ENCODE measurements at regions not wholly inside any gene's neighbourhood (a gene's known extent, or its start where the extent isn't known, plus 50 kb on each side); places are given as distances from the start of the nearest gene placed in this dataset.

GRCh38 chr10:44030132-44030531 is 354.8 kb downstream of the CXCL12 start:
- Histone ChIP-seq H3K36me3 (ENCODE audit: control insufficient read depth, insufficient read depth, low read length) (no peaks in the 10 kb centered on the region), H3K4me3 (ENCODE audit: low read depth in 2 of 2, low read length in 2 of 2) (no peak overlapping the region), H3K9me3 (ENCODE audit: control insufficient read depth, insufficient read depth, low read depth, low read length) (no peaks in the 10 kb centered on the region), H3K27me3 (ENCODE audit: control insufficient read depth, insufficient read depth, low read length) (peaks cover 9% of the 10 kb centered on the region), H3K4me1 (ENCODE audit: control insufficient read depth, insufficient read depth, low read length) (no peaks in the 10 kb centered on the region), H3K27ac (ENCODE audit: low read length) (no peak overlapping the region)
- no TSS peak for BruUV-seq (replicated peaks)
- in situ Hi-C loops (cut with HindIII; ENCODE audit: low pct_unique_long_range_greater_than_20kb, low sequenced_read_pairs) = no loop called here
- no peak for ATAC-seq
- ChIA-PET CTCF (no interaction called here), POLR2A (no interaction called here)
- no peak for DNase-seq (ENCODE audit: low read depth, low spot score)
- intact Hi-C loops (cut with micrococcal nuclease; ENCODE audit: unreplicated experiment) = no loop called here
- TF ChIP-seq REST (IDR thresholded peaks at IDR 0.05; ENCODE audit: insufficient read depth in 1 of 2, low read depth in 2 of 2, low read length in 1 of 2) (no peak), SIN3A (IDR thresholded peaks at IDR 0.05; ENCODE audit: borderline replicate concordance, insufficient read depth, low read depth, low read length) (no peak), POLR2AphosphoS5 (IDR thresholded peaks at IDR 0.05; ENCODE audit: low read depth, low read length) (no peak), TCF7L2 (IDR thresholded peaks at IDR 0.05; ENCODE audit: low read depth, low read length) (no peak), CTCF (IDR thresholded peaks at IDR 0.05) (no peak)

- DNase-seq (ENCODE audit: low read depth, low spot score) (no peak), ATAC-seq (no peak)
- H3K27ac ChIP-seq (ENCODE audit: low read length) = no peak overlapping the region
- H3K36me3 ChIP-seq (ENCODE audit: control insufficient read depth, insufficient read depth, low read length) = no peaks in the 10 kb centered on the region
- H3K4me3 ChIP-seq (ENCODE audit: low read depth in 2 of 2, low read length in 2 of 2) = no peak overlapping the region
- POLR2A ChIA-PET = no interaction called here
- in situ Hi-C loops (cut with HindIII; ENCODE audit: low pct_unique_long_range_greater_than_20kb, low sequenced_read_pairs) = no loop called here
- intact Hi-C loops (cut with micrococcal nuclease; ENCODE audit: unreplicated experiment) = no loop called here
- no peaks in the 10 kb centered on the region for H3K4me1 ChIP-seq (ENCODE audit: control insufficient read depth, insufficient read depth, low read length)
- CTCF ChIA-PET = no interaction called here
- peaks cover 9% of the 10 kb centered on the region for H3K27me3 ChIP-seq (ENCODE audit: control insufficient read depth, insufficient read depth, low read length)
- no peaks in the 10 kb centered on the region for H3K9me3 ChIP-seq (ENCODE audit: control insufficient read depth, insufficient read depth, low read depth, low read length)
- no peak for TF ChIP-seq TCF7L2 (IDR thresholded peaks at IDR 0.05; ENCODE audit: low read depth, low read length)
- TF ChIP-seq CTCF (IDR thresholded peaks at IDR 0.05) = no peak
- no peak for TF ChIP-seq POLR2AphosphoS5 (IDR thresholded peaks at IDR 0.05; ENCODE audit: low read depth, low read length)
- TF ChIP-seq REST (IDR thresholded peaks at IDR 0.05; ENCODE audit: insufficient read depth in 1 of 2, low read depth in 2 of 2, low read length in 1 of 2) = no peak
- no peak for TF ChIP-seq SIN3A (IDR thresholded peaks at IDR 0.05; ENCODE audit: borderline replicate concordance, insufficient read depth, low read depth, low read length)
- no TSS peak for BruUV-seq (replicated peaks)
Observed at GRCh38 chr10:44028384-44029137, 356.3 kb downstream of the CXCL12 start.
